ENCODE measurements at regions not wholly inside any gene's neighbourhood (a gene's known extent, or its start where the extent isn't known, plus 50 kb on each side); places are given as distances from the start of the nearest gene placed in this dataset.

DNA sequence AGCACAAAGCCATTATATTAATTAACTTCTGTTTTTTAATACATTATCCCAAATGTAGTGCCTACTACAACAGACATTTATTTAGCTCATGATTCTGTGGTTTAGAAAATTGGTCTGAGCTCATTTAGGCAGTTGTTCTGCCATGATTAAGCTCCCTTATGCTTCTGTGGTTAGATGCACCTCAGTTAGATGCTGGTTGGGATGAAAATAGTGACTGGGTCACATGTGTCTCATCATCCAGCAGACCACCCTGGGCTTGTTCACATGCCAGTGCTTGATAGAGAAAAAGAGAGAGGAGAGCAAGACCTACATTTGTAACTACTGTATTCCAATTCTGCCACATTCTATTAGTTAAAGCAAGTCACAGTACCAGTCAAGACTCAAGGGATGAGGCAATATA, 376.4 kb upstream of the GNPDA2 start:
- H3K9ac ChIP-seq (ENCODE audit: low read depth, low read length): no peak overlapping the region
- no peaks in the 10 kb centered on the region for H3K9me3 ChIP-seq (ENCODE audit: control insufficient read depth, insufficient read depth, low read length)
- no peaks in the 10 kb centered on the region for H3K27me3 ChIP-seq (ENCODE audit: control insufficient read depth, insufficient read depth, low read length)
- H3K4me1 ChIP-seq (ENCODE audit: control insufficient read depth, insufficient read depth, low read length): 0 out of 2 replicates have a peak, but pooled peaks cover 3% of the 10 kb centered on the region
- H3K27ac ChIP-seq (ENCODE audit: low read depth, low read length): no peak overlapping the region
- H3K4me3 ChIP-seq (ENCODE audit: low read depth, low read length): no peak overlapping the region
- H3K36me3 ChIP-seq (ENCODE audit: control insufficient read depth, insufficient read depth, low read length): no peaks in the 10 kb centered on the region

DNA sequence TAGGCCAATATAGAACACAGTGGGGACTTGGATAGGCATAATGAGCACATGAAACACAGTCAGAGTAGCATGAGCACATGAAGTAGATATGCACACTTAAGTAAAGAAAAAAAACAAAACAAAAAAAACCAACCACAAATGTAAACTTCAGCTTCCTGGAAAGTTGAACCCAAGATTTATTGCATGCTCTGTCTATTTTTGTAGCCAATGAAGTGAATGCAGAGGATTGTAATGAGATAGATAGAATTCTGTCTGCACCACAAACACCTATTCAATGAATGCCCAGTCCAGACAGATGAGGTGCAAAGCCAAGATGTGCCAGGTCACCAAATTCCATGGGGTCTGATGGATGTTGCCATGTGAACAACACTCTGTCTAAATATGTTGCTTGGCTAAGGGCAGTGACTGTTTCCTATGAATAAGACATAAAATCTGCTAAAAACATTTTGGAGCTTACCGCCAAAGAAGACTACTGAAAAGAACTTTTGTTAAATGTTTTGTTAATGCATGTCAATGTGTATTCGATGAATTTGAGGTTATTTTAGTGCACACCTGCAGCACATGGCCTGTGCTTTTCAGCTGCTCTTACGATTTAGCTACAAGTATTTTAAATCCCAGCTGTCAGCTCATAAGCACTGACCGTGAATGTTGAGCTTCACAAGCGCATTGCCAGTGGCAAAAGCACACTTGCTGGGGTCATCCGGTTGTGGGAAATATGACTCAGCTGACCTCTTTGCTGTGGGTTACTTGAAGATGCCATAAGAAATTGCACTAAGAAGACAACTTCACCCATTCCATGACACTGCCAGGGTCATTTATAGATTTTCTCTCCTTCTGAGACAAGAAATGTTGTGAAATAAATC, 374.8 kb upstream of the GNPDA2 start:
- Histone ChIP-seq H3K36me3 (ENCODE audit: control insufficient read depth, insufficient read depth, low read length) (no peaks in the 10 kb centered on the region), H3K4me1 (ENCODE audit: control insufficient read depth, insufficient read depth, low read length) (0 out of 2 replicates have a peak, but pooled peaks cover 3% of the 10 kb centered on the region), H3K4me3 (ENCODE audit: low read depth, low read length) (no peak overlapping the region), H3K27ac (ENCODE audit: low read depth, low read length) (no peak overlapping the region), H3K9ac (ENCODE audit: low read depth, low read length) (no peak overlapping the region), H3K9me3 (ENCODE audit: control insufficient read depth, insufficient read depth, low read length) (no peaks in the 10 kb centered on the region), H3K27me3 (ENCODE audit: control insufficient read depth, insufficient read depth, low read length) (no peaks in the 10 kb centered on the region)

DNA sequence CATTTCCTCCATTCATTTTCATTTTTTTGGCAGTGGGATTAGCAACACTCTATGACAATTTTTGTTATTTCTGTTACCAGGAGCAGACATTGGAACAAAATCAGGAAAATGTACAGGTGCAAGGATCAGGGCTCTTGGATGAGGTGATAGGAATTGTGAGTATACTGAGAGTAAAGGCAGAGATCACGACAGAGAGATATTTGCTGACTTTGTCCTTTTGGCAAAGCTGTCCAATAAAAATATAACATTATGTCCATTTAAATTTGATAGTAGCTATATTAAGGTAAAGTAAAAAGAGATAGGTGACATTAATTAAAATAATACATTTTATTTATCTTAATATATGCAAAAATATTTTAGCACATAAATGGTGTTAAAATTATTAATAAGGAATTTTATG, 373.1 kb upstream of the GNPDA2 start:
- Histone ChIP-seq H3K27me3 (ENCODE audit: control insufficient read depth, insufficient read depth, low read length) (no peaks in the 10 kb centered on the region), H3K36me3 (ENCODE audit: control insufficient read depth, insufficient read depth, low read length) (no peaks in the 10 kb centered on the region), H3K4me3 (ENCODE audit: low read depth, low read length) (no peak overlapping the region), H3K27ac (ENCODE audit: low read depth, low read length) (no peak overlapping the region), H3K4me1 (ENCODE audit: control insufficient read depth, insufficient read depth, low read length) (0 out of 2 replicates have a peak, but pooled peaks cover 3% of the 10 kb centered on the region), H3K9me3 (ENCODE audit: control insufficient read depth, insufficient read depth, low read length) (0 out of 2 replicates have a peak, but pooled peaks cover 4% of the 10 kb centered on the region), H3K9ac (ENCODE audit: low read depth, low read length) (no peak overlapping the region)

DNA sequence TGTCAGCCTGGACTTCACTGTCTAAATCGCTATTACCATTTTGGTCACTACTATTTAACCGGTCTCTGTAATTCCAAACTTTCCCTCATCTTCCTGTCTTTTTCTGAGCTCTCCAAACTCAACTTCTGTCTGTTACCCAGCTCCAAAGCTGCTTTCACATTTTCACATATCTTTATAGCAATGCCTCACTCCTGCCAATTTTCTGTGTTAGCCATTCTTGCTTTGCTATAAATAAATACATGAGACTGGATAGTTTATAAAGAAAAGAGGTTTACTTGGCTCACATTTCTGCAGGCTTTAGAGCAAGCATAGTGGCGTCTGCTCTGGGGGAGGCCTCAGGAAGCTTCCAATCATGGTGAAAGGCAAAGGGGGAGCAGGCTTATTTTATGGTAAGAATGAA, 368.3 kb upstream of the GNPDA2 start:
- Histone ChIP-seq H3K4me1 (ENCODE audit: control insufficient read depth, insufficient read depth, low read length) (0 out of 2 replicates have a peak, but pooled peaks cover 3% of the 10 kb centered on the region), H3K36me3 (ENCODE audit: control insufficient read depth, insufficient read depth, low read length) (no peaks in the 10 kb centered on the region), H3K9ac (ENCODE audit: low read depth, low read length) (no peak overlapping the region), H3K4me3 (ENCODE audit: low read depth, low read length) (no peak overlapping the region), H3K27me3 (ENCODE audit: control insufficient read depth, insufficient read depth, low read length) (no peaks in the 10 kb centered on the region), H3K9me3 (ENCODE audit: control insufficient read depth, insufficient read depth, low read length) (peaks cover 26% of the 10 kb centered on the region), H3K27ac (ENCODE audit: low read depth, low read length) (no peak overlapping the region)

DNA sequence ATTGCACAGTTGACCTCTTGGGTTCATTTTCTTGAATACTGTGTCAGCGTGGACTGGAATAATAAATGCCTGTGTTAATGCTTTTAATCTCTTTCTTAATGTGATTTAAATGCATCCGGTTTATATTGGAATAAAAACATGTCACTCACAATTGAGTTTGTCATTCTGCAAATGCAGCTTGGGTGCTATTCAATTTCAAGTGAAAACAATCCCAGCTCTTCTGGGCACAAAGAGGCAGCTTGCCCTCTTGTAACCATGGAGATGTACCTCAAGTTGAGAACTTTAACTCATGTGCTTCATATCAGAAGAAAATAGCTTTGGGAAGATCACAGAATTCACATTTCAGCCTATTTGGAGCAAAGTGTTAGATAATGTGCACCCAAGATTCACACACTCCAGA, 355.7 kb upstream of the GNPDA2 start:
- no peak overlapping the region for H3K9ac ChIP-seq (ENCODE audit: low read depth, low read length)
- H3K27me3 ChIP-seq (ENCODE audit: control insufficient read depth, insufficient read depth, low read length): no peaks in the 10 kb centered on the region
- no peak overlapping the region for H3K4me3 ChIP-seq (ENCODE audit: low read depth, low read length)
- H3K27ac ChIP-seq (ENCODE audit: low read depth, low read length): no peak overlapping the region
- no peaks in the 10 kb centered on the region for H3K4me1 ChIP-seq (ENCODE audit: control insufficient read depth, insufficient read depth, low read length)
- H3K36me3 ChIP-seq (ENCODE audit: control insufficient read depth, insufficient read depth, low read length): no peaks in the 10 kb centered on the region
- no peaks in the 10 kb centered on the region for H3K9me3 ChIP-seq (ENCODE audit: control insufficient read depth, insufficient read depth, low read length)

DNA sequence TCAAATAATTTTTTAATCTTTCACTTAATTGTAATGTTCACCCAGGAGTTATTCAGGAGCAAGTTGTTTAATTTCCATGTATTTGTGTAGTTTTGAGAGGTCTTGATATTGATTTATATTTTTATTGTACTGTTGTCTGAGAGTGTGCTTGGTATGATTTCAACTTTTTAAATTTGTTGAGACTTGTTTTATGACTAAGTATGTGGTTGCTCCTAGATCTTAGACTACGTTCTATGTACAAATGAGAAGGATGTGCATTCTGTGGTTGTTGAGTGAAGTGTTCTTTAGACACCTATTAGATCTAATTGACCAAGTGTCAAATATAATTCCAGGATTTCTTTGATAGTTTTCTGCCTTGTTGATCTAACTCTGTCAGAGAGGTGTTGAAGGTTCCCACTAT, 353.3 kb upstream of the GNPDA2 start:
- Histone ChIP-seq H3K27ac (ENCODE audit: low read depth, low read length) (no peak overlapping the region), H3K4me3 (ENCODE audit: low read depth, low read length) (no peak overlapping the region), H3K9ac (ENCODE audit: low read depth, low read length) (no peak overlapping the region), H3K36me3 (ENCODE audit: control insufficient read depth, insufficient read depth, low read length) (no peaks in the 10 kb centered on the region), H3K4me1 (ENCODE audit: control insufficient read depth, insufficient read depth, low read length) (no peaks in the 10 kb centered on the region), H3K9me3 (ENCODE audit: control insufficient read depth, insufficient read depth, low read length) (no peaks in the 10 kb centered on the region), H3K27me3 (ENCODE audit: control insufficient read depth, insufficient read depth, low read length) (no peaks in the 10 kb centered on the region)

DNA sequence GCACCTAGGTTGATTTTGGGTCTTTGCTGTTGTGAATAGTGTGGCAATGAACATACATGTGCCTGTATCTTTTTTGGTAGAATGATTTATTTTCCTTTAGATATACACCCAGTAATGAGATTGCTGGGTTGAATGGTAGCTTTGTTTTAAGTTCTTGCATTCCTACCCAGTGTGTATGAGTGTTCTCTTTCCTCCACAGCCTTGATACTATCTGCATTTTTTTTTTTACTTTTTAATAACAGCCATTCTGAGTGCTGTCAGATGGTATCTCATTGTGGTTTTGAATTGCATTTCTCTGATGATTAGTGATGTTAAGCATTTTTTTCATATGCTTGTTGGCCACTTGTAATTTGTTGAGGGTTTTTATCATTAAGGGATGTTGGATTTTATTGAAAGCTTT, 351.8 kb upstream of the GNPDA2 start:
- Histone ChIP-seq H3K9ac (ENCODE audit: low read depth, low read length) (no peak overlapping the region), H3K4me1 (ENCODE audit: control insufficient read depth, insufficient read depth, low read length) (no peaks in the 10 kb centered on the region), H3K36me3 (ENCODE audit: control insufficient read depth, insufficient read depth, low read length) (no peaks in the 10 kb centered on the region), H3K9me3 (ENCODE audit: control insufficient read depth, insufficient read depth, low read length) (no peaks in the 10 kb centered on the region), H3K4me3 (ENCODE audit: low read depth, low read length) (no peak overlapping the region), H3K27me3 (ENCODE audit: control insufficient read depth, insufficient read depth, low read length) (no peaks in the 10 kb centered on the region), H3K27ac (ENCODE audit: low read depth, low read length) (no peak overlapping the region)

DNA sequence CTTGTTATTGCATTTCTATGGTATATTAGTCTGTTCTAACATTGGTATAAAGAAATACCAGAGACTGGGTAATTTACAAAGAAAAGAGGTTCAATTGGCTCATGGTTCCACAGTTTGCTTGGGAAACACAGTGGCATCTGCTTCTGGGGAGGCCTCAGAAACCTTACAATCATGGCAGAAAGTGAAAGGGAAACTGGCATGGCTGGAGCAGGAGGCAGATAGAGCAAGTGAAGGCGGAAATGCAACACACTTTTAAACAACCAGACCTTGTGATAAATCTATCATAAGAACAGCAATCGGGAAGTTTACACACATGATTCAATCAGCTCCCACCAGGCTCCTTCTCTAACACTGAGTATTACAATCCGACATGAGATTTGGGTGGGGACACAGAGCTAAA, 346.6 kb upstream of the GNPDA2 start:
- Histone ChIP-seq H3K27me3 (ENCODE audit: control insufficient read depth, insufficient read depth, low read length) (no peaks in the 10 kb centered on the region), H3K27ac (ENCODE audit: low read depth, low read length) (no peak overlapping the region), H3K4me3 (ENCODE audit: low read depth, low read length) (no peak overlapping the region), H3K36me3 (ENCODE audit: control insufficient read depth, insufficient read depth, low read length) (no peaks in the 10 kb centered on the region), H3K9me3 (ENCODE audit: control insufficient read depth, insufficient read depth, low read length) (peaks cover 8% of the 10 kb centered on the region), H3K4me1 (ENCODE audit: control insufficient read depth, insufficient read depth, low read length) (no peaks in the 10 kb centered on the region), H3K9ac (ENCODE audit: low read depth, low read length) (no peak overlapping the region)

DNA sequence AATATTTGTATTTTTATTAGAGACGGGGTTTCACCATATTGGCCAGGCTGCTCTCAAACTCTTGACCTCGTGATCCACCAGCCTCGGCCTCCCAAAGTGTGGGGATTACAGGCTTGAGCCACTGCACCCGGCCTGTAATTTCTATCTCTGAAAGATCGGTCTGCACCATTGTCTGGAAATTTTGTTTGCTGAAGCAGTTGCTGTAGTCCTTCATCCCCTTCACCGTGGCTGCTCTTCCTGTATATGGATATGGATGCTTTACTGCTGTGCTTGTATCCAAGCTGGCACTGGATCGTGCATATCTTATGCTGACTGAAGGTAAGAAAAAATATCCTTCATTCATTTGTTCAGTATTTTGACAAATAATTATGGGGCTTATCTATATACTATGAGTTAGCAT, 338.4 kb upstream of the GNPDA2 start:
- H3K27ac ChIP-seq (ENCODE audit: low read depth, low read length): no peak overlapping the region
- peaks cover 6% of the 10 kb centered on the region for H3K4me1 ChIP-seq (ENCODE audit: control insufficient read depth, insufficient read depth, low read length)

DNA sequence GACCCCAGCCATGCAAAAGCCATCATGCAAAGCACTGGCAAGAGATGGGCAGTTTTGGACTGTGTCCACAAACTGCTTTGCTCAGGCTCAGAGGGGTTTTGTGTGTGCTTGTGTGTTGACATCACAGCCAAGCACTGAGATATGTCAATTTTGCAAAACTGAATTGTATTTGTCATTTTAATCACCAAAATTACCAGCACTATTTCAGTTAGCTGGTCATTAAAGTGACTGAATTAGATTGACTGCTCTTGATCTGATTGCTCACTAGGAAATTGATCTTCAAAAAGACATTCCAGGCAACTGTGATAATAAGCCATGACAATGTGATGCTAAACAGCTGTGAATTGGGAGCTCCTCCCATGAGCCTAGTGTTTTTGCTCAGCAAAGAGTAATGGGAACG, 337.3 kb upstream of the GNPDA2 start:
- no peaks in the 10 kb centered on the region for H3K27me3 ChIP-seq (ENCODE audit: control insufficient read depth, insufficient read depth, low read length)
- H3K9ac ChIP-seq (ENCODE audit: low read depth, low read length): no peak overlapping the region
- no peaks in the 10 kb centered on the region; the same call in 1 of the 2 replicates for H3K9me3 ChIP-seq (ENCODE audit: control insufficient read depth, insufficient read depth, low read length)
- peak overlapping the region; percentile 29 for H3K27ac ChIP-seq (ENCODE audit: low read depth, low read length)
- H3K4me1 ChIP-seq (ENCODE audit: control insufficient read depth, insufficient read depth, low read length): peaks cover 6% of the 10 kb centered on the region
- H3K4me3 ChIP-seq (ENCODE audit: low read depth, low read length): no peak overlapping the region
- no peaks in the 10 kb centered on the region for H3K36me3 ChIP-seq (ENCODE audit: control insufficient read depth, insufficient read depth, low read length)

More for the DNA sequence above, 338.4 kb upstream of the GNPDA2 start:
- Histone ChIP-seq H3K36me3 (ENCODE audit: control insufficient read depth, insufficient read depth, low read length) (no peaks in the 10 kb centered on the region), H3K9ac (ENCODE audit: low read depth, low read length) (no peak overlapping the region), H3K27me3 (ENCODE audit: control insufficient read depth, insufficient read depth, low read length) (no peaks in the 10 kb centered on the region), H3K4me3 (ENCODE audit: low read depth, low read length) (no peak overlapping the region), H3K9me3 (ENCODE audit: control insufficient read depth, insufficient read depth, low read length) (peaks cover 5% of the 10 kb centered on the region)

DNA sequence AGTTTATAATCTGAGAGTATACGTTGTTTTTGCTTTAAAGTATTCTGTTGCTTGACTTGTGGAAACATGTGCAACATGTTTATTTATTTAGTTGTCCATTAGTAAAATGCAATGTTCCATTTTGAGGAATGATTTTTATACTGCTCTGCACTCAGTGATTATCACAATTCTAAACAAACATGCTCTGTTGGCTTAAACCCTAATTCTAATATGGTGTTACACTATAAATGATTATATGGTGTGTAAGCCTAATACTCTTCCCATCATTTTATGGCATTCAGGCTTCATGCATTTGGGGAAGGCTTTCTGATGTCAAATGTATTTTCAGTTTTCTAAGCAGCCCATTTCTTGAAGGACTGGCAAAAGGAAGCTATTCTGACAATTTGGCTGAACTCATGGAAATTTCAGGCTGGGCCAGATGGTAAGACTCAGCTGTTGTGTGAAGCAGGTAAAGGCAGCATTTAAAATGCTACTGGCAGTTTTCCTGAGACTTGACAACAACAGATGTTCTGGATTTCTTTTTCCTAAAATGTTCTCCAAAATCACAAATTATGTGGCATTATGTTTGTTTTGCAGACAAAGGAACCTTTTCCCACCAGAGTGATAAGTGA, 336.7 kb upstream of the GNPDA2 start:
- no peaks in the 10 kb centered on the region for H3K9me3 ChIP-seq (ENCODE audit: control insufficient read depth, insufficient read depth, low read length)
- no peak overlapping the region for H3K9ac ChIP-seq (ENCODE audit: low read depth, low read length)
- no peaks in the 10 kb centered on the region for H3K27me3 ChIP-seq (ENCODE audit: control insufficient read depth, insufficient read depth, low read length)
- no peaks in the 10 kb centered on the region for H3K36me3 ChIP-seq (ENCODE audit: control insufficient read depth, insufficient read depth, low read length)
- H3K27ac ChIP-seq (ENCODE audit: low read depth, low read length): no peak overlapping the region
- H3K4me1 ChIP-seq (ENCODE audit: control insufficient read depth, insufficient read depth, low read length): peaks cover 6% of the 10 kb centered on the region
- no peak overlapping the region for H3K4me3 ChIP-seq (ENCODE audit: low read depth, low read length)

Measured in HUES48 (cell line).